OCI-LY1 (cell line): ENCODE measurements at regions not wholly inside any gene's neighbourhood (a gene's known extent, or its start where the extent isn't known, plus 50 kb on each side); places are given as distances from the start of the nearest gene placed in this dataset.

Experiments
- H2AFZ ChIP-seq: fragments of 200-600 bp; sonication (generic), shearing (Covaris generic); 2 replicates; pipeline ENCODE4 v1.6.0; 2014; ENCODE audit warnings: antibody characterized with exemption, mild to moderate bottlenecking, low read length
- H3F3A ChIP-seq: fragments of 200-600 bp; sonication (generic), shearing (Covaris generic); 2 replicates; pipeline ENCODE4 v1.6.0; 2014; ENCODE audit warnings: mild to moderate bottlenecking, antibody characterized with exemption, low read length, moderate library complexity; ENCODE audit not compliant: insufficient read depth
- H3K27ac ChIP-seq: fragments of 200-600 bp; sonication (generic); 2 replicates; pipeline ENCODE4 v1.5.1; 2014; ENCODE audit warnings: low read length, mixed run types, mild to moderate bottlenecking, low read depth; ENCODE audit not compliant: poor library complexity, severe bottlenecking
- H3K27me3 ChIP-seq: fragments of 200-600 bp; sonication (generic); 2 replicates; pipeline ENCODE4 v1.6.0; 2014; ENCODE audit warnings: antibody characterized with exemption, mild to moderate bottlenecking, low read length, moderate library complexity; ENCODE audit not compliant: insufficient read depth
- H3K36me3 ChIP-seq: fragments of 200-600 bp; sonication (generic); 2 replicates; pipeline ENCODE4 v1.6.1; 2014; ENCODE audit warnings: mild to moderate bottlenecking, antibody characterized with exemption, low read length, moderate library complexity, mixed read lengths; ENCODE audit not compliant: insufficient read depth
- H3K4me1 ChIP-seq: fragments of 200-600 bp; sonication (generic); 2 replicates; pipeline ENCODE4 v1.5.1; 2014; ENCODE audit warnings: mild to moderate bottlenecking, low read length, moderate library complexity; ENCODE audit not compliant: insufficient read depth, severe bottlenecking
- H3K4me2 ChIP-seq: fragments of 200-600 bp; sonication (generic), shearing (Covaris generic); 2 replicates; pipeline ENCODE4 v1.6.1; 2014; ENCODE audit warnings: low read length
- H3K4me3 ChIP-seq: fragments of 200-600 bp; sonication (generic); 2 replicates; pipeline ENCODE4 v1.5.1; 2014; ENCODE audit warnings: low read length, low read depth, mild to moderate bottlenecking, mixed read lengths; ENCODE audit not compliant: poor library complexity, severe bottlenecking
- H3K79me2 ChIP-seq: fragments of 200-600 bp; shearing (Covaris generic); 2 replicates; pipeline ENCODE4 v1.6.1; 2016; ENCODE audit warnings: mixed run types, low read length, mixed read lengths; ENCODE audit not compliant: insufficient read depth
- H3K9ac ChIP-seq: fragments of 200-600 bp; sonication (generic), shearing (Covaris generic); 2 replicates; pipeline ENCODE4 v1.6.1; 2014; ENCODE audit warnings: mild to moderate bottlenecking, low read length, mixed read lengths
- H3K9me2 ChIP-seq: fragments of 200-600 bp; sonication (generic), shearing (Covaris generic); 2 replicates; pipeline ENCODE4 v1.6.1; 2014; ENCODE audit warnings: low read depth, mild to moderate bottlenecking, low read length, mixed read lengths
- H3K9me3 ChIP-seq: fragments of 200-600 bp; shearing (Covaris generic); 2 replicates; pipeline ENCODE4 v1.6.1; 2014; ENCODE audit warnings: low read length, mixed read lengths
- H4K20me1 ChIP-seq: fragments of 200-600 bp; sonication (generic), shearing (Covaris generic); 2 replicates; pipeline ENCODE4 v1.6.0; 2016; ENCODE audit warnings: mild to moderate bottlenecking, low read length; ENCODE audit not compliant: insufficient read depth
- EZH2 ChIP-seq: fragments of 200-600 bp; sonication (generic), shearing (Covaris generic); IDR thresholded peaks from 2 replicates; pipeline ENCODE4 v1.8.0; 2017; ENCODE audit warnings: borderline replicate concordance, mixed run types, mild to moderate bottlenecking, antibody characterized with exemption, low read length, moderate library complexity, mixed read lengths
- TF ChIP-seq, protein P1 (sequence below): fragments of 200-600 bp; sonication (generic), shearing (Covaris generic); IDR thresholded peaks from 2 replicates; pipeline ENCODE4 v1.5.1; 2017; ENCODE audit warnings: mild to moderate bottlenecking, antibody characterized with exemption, low read length, moderate library complexity, mixed read lengths

DNA sequence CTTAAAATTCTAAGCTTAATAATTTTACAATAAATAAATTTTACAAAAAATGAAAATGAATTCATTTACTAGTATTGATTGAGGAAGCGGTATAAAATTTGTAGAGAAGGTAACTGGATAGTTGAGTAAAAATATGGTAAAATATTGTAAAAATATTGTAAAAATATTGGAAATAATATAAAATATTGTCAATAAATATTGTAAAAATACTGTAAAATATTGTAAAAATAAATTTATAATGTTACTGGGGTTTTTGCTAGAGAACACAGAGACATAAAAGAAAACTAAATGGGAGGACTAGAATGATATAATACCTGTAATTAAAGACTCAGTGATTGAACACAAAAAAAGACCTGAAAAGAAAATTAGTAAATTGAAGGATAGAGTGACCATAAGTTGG, 546.3 kb upstream of the NETO1 start:
- Histone ChIP-seq H3K27me3 (no peaks in the 10 kb centered on the region), H3K4me2 (no peak overlapping the region), H3K9ac (no peak overlapping the region), H3K9me2 (no peaks in the 10 kb centered on the region), H3F3A (no peaks in the 10 kb centered on the region), H3K4me1 (no peaks in the 10 kb centered on the region), H2AFZ (no peak overlapping the region), H4K20me1 (no peaks in the 10 kb centered on the region), H3K4me3 (no peak overlapping the region), H3K27ac (no peak overlapping the region), H3K79me2 (no peaks in the 10 kb centered on the region), H3K9me3 (no peaks in the 10 kb centered on the region), H3K36me3 (no peaks in the 10 kb centered on the region)
- TF ChIP-seq, protein P1, sequence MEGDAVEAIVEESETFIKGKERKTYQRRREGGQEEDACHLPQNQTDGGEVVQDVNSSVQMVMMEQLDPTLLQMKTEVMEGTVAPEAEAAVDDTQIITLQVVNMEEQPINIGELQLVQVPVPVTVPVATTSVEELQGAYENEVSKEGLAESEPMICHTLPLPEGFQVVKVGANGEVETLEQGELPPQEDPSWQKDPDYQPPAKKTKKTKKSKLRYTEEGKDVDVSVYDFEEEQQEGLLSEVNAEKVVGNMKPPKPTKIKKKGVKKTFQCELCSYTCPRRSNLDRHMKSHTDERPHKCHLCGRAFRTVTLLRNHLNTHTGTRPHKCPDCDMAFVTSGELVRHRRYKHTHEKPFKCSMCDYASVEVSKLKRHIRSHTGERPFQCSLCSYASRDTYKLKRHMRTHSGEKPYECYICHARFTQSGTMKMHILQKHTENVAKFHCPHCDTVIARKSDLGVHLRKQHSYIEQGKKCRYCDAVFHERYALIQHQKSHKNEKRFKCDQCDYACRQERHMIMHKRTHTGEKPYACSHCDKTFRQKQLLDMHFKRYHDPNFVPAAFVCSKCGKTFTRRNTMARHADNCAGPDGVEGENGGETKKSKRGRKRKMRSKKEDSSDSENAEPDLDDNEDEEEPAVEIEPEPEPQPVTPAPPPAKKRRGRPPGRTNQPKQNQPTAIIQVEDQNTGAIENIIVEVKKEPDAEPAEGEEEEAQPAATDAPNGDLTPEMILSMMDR, result no peak
- no peak for TF ChIP-seq EZH2

DNA sequence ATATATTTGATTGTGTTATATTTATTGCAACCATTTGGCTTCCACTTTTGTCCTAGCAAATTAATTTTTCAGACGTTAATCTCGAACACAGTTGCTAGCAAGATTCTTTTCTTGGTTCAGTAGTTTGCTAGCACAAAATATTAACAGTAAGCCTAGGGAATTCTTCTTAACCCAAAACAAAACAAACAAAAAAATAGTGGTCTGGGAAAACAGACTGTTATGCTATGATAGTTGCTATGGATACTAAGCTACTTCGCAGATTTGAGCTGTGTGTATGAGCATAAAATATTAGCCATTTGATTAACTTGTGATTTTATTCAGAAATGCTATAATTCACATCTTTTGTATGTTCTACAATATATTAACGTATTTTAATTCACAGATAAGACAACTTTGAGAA, 541.5 kb upstream of the NETO1 start:
- no peak overlapping the region for H3K27ac ChIP-seq
- H3K4me3 ChIP-seq, result no peak overlapping the region
- H3K4me1 ChIP-seq, result no peaks in the 10 kb centered on the region
- H2AFZ ChIP-seq, result no peak overlapping the region
- H3K9me3 ChIP-seq, result no peaks in the 10 kb centered on the region
- no peaks in the 10 kb centered on the region for H3K79me2 ChIP-seq
- H3K4me2 ChIP-seq, result no peak overlapping the region
- no peaks in the 10 kb centered on the region for H3K27me3 ChIP-seq
- no peaks in the 10 kb centered on the region for H3K36me3 ChIP-seq
- no peaks in the 10 kb centered on the region for H4K20me1 ChIP-seq
- no peaks in the 10 kb centered on the region for H3K9me2 ChIP-seq
- no peak overlapping the region for H3K9ac ChIP-seq
- TF ChIP-seq, protein P1, result no peak
- no peak for TF ChIP-seq EZH2
- no peaks in the 10 kb centered on the region for H3F3A ChIP-seq

- Histone ChIP-seq H2AFZ (no peak overlapping the region), H3K4me2 (no peak overlapping the region)
Observed at GRCh38 chr18:73408469-73408868, 540.7 kb upstream of the NETO1 start.

More at GRCh38 chr18:73408469-73408868, 540.7 kb upstream of the NETO1 start:
- TF ChIP-seq, protein P1, result no peak
- no peak for TF ChIP-seq EZH2
- H3K79me2 ChIP-seq, result no peaks in the 10 kb centered on the region
- no peak overlapping the region for H3K9ac ChIP-seq
- H3F3A ChIP-seq, result no peaks in the 10 kb centered on the region
- no peaks in the 10 kb centered on the region for H3K27me3 ChIP-seq
- H3K36me3 ChIP-seq, result no peaks in the 10 kb centered on the region
- H3K9me2 ChIP-seq, result no peaks in the 10 kb centered on the region
- H3K4me1 ChIP-seq, result no peaks in the 10 kb centered on the region
- H3K9me3 ChIP-seq, result no peaks in the 10 kb centered on the region
- H3K4me3 ChIP-seq, result no peak overlapping the region
- no peaks in the 10 kb centered on the region for H4K20me1 ChIP-seq
- no peak overlapping the region for H3K27ac ChIP-seq
